Activated T-helper 17 cell treated with anti-CD3 and anti-CD28 coated beads, Interleukin-2, amount 50 U/mL, for 72 hours (primary cell): ENCODE measurements at regions not wholly inside any gene's neighbourhood (a gene's known extent, or its start where the extent isn't known, plus 50 kb on each side); places are given as distances from the start of the nearest gene placed in this dataset.

Source experiments
- ATAC-seq: fragments of 150-1000 bp; cut with Tn5 transposase; replicated peaks from 2 replicates; pipeline ENCODE4 v1.10.0; 2021; ENCODE audit warnings: mild to moderate bottlenecking, moderate library complexity
- H3K27ac Mint-ChIP-seq: one replicate; pipeline ENCODE4 v1.8.0; 2022; ENCODE audit warnings: mixed read lengths
- H3K27me3 Mint-ChIP-seq: one replicate; pipeline ENCODE4 v1.8.0; 2022; ENCODE audit warnings: mixed read lengths
- H3K36me3 Mint-ChIP-seq: one replicate; pipeline ENCODE4 v1.8.0; 2022; ENCODE audit warnings: low read depth, mild to moderate bottlenecking, mixed read lengths
- H3K4me1 Mint-ChIP-seq: one replicate; pipeline ENCODE4 v1.8.0; 2022; ENCODE audit warnings: mixed read lengths
- H3K4me3 Mint-ChIP-seq: one replicate; pipeline ENCODE4 v1.8.0; 2022; ENCODE audit warnings: mild to moderate bottlenecking, mixed read lengths
- H3K9me3 Mint-ChIP-seq: one replicate; pipeline ENCODE4 v1.8.0; 2022; ENCODE audit warnings: mixed read lengths

DNA sequence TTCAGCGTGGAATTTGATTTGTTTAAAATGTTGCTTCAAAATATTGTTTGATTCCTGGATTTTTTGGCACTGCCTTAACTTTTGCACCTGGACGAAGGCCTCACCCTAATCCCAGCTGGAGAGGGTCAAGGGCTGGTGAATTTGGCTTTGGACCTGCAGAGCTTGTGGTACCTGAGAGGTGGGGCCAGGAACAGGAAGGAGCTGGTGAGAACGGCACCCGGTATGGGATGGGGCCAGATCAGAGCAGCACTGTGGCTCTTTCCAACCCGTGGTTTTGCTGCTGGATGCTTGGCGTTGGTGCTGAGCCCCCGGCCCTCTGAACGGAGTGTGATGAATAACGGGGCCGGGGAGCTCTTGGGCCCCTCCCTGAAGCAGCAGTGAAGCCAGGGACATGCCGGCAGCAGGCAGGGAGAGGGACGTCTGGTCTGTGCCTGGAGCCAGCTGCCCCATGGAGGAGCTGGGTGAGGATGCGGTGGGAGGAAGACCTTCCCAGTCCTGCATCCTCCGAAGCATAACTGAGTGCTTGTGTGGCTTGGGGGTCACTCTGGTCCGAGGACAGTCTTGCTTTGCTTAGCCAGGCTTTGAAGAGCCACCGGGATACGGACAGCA is 275.4 kb downstream of the SEC14L1 start:
- no peaks in the 10 kb centered on the region for H3K27me3 Mint-ChIP-seq
- ATAC-seq, result no peak
- no peak overlapping the region for H3K27ac Mint-ChIP-seq
- peaks cover 21% of the 10 kb centered on the region for H3K4me1 Mint-ChIP-seq
- H3K36me3 Mint-ChIP-seq, result peaks cover 39% of the 10 kb centered on the region
- no peak overlapping the region for H3K4me3 Mint-ChIP-seq
- H3K9me3 Mint-ChIP-seq, result no peaks in the 10 kb centered on the region

GRCh38 chr17:77417575-77417974 is 276.8 kb downstream of the SEC14L1 start:
- Mint-ChIP-seq H3K4me1 (peaks cover 26% of the 10 kb centered on the region), H3K36me3 (peaks cover 33% of the 10 kb centered on the region), H3K27me3 (no peaks in the 10 kb centered on the region), H3K9me3 (no peaks in the 10 kb centered on the region), H3K4me3 (no peak overlapping the region), H3K27ac (no peak overlapping the region)
- no peak for ATAC-seq

- no peak overlapping the region for H3K27ac Mint-ChIP-seq
- no peak for ATAC-seq
- H3K4me1 Mint-ChIP-seq, result peaks cover 16% of the 10 kb centered on the region
- H3K36me3 Mint-ChIP-seq, result peaks cover 23% of the 10 kb centered on the region
- no peaks in the 10 kb centered on the region for H3K9me3 Mint-ChIP-seq
- H3K27me3 Mint-ChIP-seq, result no peaks in the 10 kb centered on the region
- H3K4me3 Mint-ChIP-seq, result no peak overlapping the region
Observed at GRCh38 chr17:77418609-77419008, 277.8 kb downstream of the SEC14L1 start.

DNA sequence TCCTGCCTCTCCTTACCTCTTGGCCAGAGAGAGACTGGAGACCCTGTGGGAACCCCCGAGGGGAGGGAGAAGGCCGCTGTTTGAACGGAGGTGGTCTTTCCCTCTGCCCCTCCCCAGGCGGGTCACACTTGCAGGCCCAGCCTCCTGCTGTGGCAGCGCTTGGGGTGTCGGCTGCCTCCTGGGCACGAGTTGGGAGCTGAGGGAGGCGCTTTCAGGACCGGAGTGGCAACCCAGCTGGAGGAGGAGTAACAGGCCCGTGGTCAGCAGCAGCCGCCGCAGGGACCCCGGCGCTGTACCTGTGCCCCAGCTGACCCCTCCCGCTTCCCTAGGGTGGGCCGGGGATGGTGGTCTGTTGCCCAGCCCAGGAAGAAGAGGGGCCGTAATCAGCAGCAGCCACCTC is 278.3 kb downstream of the SEC14L1 start:
- no peak overlapping the region for H3K27ac Mint-ChIP-seq
- H3K36me3 Mint-ChIP-seq, result peaks cover 23% of the 10 kb centered on the region
- H3K9me3 Mint-ChIP-seq, result no peaks in the 10 kb centered on the region
- H3K27me3 Mint-ChIP-seq, result no peaks in the 10 kb centered on the region
- no peak overlapping the region for H3K4me3 Mint-ChIP-seq
- ATAC-seq, result no peak
- H3K4me1 Mint-ChIP-seq, result peaks cover 16% of the 10 kb centered on the region

GRCh38 chr17:77419547-77420094 is 278.9 kb downstream of the SEC14L1 start:
- H3K36me3 Mint-ChIP-seq, result peaks cover 19% of the 10 kb centered on the region
- ATAC-seq, result no peak
- peak overlapping the region; percentile 89 for H3K27ac Mint-ChIP-seq
- H3K27me3 Mint-ChIP-seq, result no peaks in the 10 kb centered on the region
- peak overlapping the region; percentile 77 for H3K4me3 Mint-ChIP-seq
- H3K4me1 Mint-ChIP-seq, result peaks cover 16% of the 10 kb centered on the region
- H3K9me3 Mint-ChIP-seq, result no peaks in the 10 kb centered on the region

DNA sequence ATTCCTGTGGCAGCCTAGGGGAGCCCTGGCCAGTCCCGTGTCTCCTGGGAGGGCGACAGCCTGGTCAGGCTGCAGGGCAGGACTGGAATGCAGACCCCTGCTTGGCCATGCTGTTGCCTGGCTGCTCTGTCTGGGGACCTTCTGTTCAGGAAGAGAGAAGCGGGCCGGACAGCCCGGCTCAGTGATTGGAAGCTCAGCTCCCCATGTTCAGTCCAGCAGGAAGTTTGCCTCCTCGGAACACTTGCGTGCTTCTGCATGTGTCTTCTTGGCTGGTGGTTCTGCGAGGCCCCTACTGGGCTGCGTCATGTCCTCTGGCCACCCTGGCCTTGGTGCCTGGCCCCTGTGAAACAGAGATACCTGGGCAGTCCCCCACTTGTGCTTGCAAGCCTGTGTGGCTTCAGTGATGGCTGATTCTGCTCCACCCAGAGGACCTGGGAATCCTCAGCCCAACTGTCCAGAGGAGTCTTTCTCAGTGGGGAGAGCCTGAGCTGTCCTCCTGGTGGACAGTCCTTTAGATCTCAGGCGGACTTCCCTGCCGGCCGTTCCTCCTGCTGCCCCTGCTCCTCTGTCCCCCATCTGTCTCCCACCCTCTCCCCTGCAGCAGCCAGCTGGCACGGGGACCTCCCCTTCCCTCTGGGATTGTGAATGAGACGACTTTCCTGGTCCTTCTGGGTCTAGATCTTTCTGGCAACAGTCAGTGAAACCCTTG is 279.5 kb downstream of the SEC14L1 start:
- peak; percentile 5 for ATAC-seq
- H3K27me3 Mint-ChIP-seq, result no peaks in the 10 kb centered on the region
- H3K4me3 Mint-ChIP-seq, result peak overlapping the region; percentile 77
- no peaks in the 10 kb centered on the region for H3K9me3 Mint-ChIP-seq
- peak overlapping the region; percentile 89 for H3K27ac Mint-ChIP-seq
- peaks cover 16% of the 10 kb centered on the region for H3K4me1 Mint-ChIP-seq
- H3K36me3 Mint-ChIP-seq, result peaks cover 14% of the 10 kb centered on the region

DNA sequence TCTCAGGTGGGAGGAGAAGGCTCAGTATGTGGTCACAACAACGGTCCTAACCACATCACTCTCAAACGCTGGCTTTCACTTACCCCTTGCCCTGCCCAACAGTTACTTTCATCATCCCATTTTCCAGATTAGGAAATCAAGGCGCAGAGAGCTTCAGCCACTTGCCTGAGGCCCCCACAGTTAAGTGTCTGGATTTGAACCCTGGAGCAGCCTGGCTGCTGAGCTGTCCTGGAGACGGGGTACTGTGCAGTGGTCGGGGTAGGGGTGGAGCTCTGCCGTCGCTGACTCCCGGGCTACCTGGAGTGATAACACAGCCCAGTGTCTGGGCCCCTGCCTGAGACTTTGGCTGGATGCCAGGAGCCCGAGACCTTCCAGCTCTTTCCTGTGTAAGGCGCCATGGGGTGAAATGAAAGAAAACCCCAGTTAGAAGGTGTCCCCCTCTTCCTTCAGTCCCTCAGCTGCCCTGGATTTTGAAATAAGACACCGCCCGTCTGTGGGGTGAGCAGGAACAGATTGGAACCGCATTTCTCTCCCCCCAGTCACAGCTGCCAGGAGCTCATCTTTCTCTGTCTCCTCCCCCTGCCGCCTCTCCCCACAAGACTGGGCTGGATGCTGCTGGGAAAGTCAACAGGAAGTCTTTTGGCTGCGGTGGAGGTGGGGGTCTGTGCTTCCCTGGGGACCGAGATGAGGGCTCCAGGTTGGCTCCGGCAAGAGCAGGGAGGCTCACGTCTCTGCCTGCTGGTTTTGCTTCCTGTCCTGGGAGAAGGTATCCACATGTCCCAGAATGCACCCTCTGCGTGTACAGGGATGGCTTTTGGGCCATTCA is 280.2 kb downstream of the SEC14L1 start:
- Mint-ChIP-seq H3K4me3 (peak overlapping the region; percentile 77), H3K36me3 (peaks cover 6% of the 10 kb centered on the region), H3K4me1 (peaks cover 16% of the 10 kb centered on the region), H3K9me3 (no peaks in the 10 kb centered on the region), H3K27ac (peak overlapping the region; percentile 89), H3K27me3 (no peaks in the 10 kb centered on the region)
- ATAC-seq, result peak; percentile 73

DNA sequence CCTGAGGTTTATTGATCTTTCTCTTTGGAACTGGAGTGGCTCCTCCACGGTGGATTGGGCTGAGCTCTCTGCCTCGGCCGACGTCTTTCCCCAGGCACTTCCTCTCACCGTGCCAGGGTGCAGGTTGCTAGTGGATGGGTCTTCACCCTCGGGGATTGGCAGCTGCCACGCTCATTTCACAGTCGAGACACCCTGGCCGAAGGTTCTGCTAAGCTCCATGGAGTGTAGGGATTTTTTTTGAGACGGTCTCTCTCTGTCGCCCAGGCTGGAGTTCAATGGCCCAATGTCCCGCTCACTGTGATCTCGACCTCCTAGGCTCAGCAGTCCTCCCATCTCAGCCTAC is 280.8 kb downstream of the SEC14L1 start:
- H3K36me3 Mint-ChIP-seq, result peaks cover under 1% of the 10 kb centered on the region
- ATAC-seq, result no peak
- H3K4me1 Mint-ChIP-seq, result peaks cover 19% of the 10 kb centered on the region
- peak overlapping the region; percentile 77 for H3K4me3 Mint-ChIP-seq
- no peaks in the 10 kb centered on the region for H3K9me3 Mint-ChIP-seq
- peak overlapping the region; percentile 89 for H3K27ac Mint-ChIP-seq
- no peaks in the 10 kb centered on the region for H3K27me3 Mint-ChIP-seq

- ATAC-seq, result no peak
- Mint-ChIP-seq H3K27me3 (no peaks in the 10 kb centered on the region), H3K4me3 (peak overlapping the region; percentile 77), H3K36me3 (no peaks in the 10 kb centered on the region), H3K27ac (peak overlapping the region; percentile 89), H3K9me3 (no peaks in the 10 kb centered on the region), H3K4me1 (peaks cover 24% of the 10 kb centered on the region)
Observed at GRCh38 chr17:77422104-77422747, 281.5 kb downstream of the SEC14L1 start.

DNA sequence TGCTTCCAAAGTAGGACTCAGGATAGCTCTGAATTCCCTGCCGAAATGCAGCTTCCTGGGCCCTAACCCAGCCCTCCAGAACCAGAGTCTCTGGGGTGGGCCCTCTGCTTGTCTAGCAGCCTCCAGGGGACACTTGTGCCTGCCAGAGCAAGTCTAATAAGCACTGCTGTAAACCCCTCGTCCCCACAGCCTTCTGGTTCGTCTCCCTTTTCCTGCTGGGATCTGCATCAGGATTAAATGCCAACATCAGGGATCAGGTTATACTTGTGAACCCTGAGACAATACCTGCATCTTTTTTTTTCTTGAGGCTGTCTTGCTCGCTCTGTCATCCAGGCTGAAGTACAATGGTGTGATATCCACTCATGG is 282.0 kb downstream of the SEC14L1 start:
- Mint-ChIP-seq H3K27me3 (no peaks in the 10 kb centered on the region), H3K27ac (no peak overlapping the region), H3K4me1 (peaks cover 24% of the 10 kb centered on the region), H3K9me3 (no peaks in the 10 kb centered on the region), H3K36me3 (peaks cover under 1% of the 10 kb centered on the region), H3K4me3 (no peak overlapping the region)
- ATAC-seq, result no peak

GRCh38 chr17:77423589-77424451 is 283.1 kb downstream of the SEC14L1 start:
- Mint-ChIP-seq H3K27ac (no peak overlapping the region), H3K27me3 (no peaks in the 10 kb centered on the region), H3K4me3 (no peak overlapping the region), H3K4me1 (peaks cover 33% of the 10 kb centered on the region), H3K36me3 (peaks cover 5% of the 10 kb centered on the region), H3K9me3 (no peaks in the 10 kb centered on the region)
- no peak for ATAC-seq

DNA sequence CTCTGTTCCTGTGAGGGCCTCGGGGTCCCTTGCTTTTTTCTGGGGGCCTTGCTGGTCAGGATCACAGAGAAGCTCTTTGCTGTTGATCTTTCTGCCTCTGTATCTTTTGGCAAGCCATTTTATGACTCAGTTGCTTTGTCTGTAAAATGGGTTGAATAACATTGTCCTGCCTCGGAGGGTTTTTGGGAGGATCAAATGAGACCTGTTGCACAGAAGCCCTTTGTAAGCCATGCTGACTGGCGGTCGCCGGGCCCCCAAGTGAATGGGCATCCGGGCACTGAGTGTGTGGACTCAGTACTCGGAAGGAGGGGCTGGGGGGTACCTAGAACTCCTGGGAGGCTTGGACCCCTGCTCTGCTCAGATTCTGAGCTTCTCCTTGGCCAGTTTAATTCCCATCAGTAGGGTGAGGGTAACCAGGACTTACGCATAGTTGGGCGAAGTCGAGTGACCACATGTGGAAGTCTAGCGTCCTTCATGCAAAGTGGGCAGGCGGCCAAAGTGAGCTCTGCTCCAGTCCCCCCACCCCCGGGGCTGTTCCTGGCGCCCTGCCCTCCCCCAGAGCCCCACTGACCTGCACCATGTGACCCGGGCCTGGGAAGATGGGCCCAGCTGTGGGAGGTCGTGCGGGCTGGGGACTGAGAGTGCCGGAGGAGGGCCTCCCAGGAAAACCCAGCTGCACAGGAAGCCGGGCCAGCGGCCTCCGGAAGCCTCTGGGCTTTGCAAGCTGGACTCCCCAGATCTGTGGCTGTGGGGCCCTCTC is 284.0 kb downstream of the SEC14L1 start:
- Mint-ChIP-seq H3K36me3 (peaks cover 5% of the 10 kb centered on the region), H3K9me3 (no peaks in the 10 kb centered on the region), H3K4me3 (no peak overlapping the region), H3K4me1 (peaks cover 39% of the 10 kb centered on the region), H3K27me3 (no peaks in the 10 kb centered on the region), H3K27ac (no peak overlapping the region)
- ATAC-seq, result no peak

- no peaks in the 10 kb centered on the region for H3K27me3 Mint-ChIP-seq
Observed at GRCh38 chr17:77425348-77425747, 284.6 kb downstream of the SEC14L1 start.

More at GRCh38 chr17:77425348-77425747, 284.6 kb downstream of the SEC14L1 start:
- Mint-ChIP-seq H3K4me3 (peak overlapping the region; percentile 52), H3K9me3 (no peaks in the 10 kb centered on the region), H3K4me1 (peaks cover 37% of the 10 kb centered on the region), H3K36me3 (peaks cover 5% of the 10 kb centered on the region), H3K27ac (peak overlapping the region; percentile 87)
- ATAC-seq, result no peak
